NCI-H2196 treated with DMSO at 0.1 percent for 48 hours (cell line): ENCODE measurements at regions not wholly inside any gene's neighbourhood (a gene's known extent, or its start where the extent isn't known, plus 50 kb on each side); places are given as distances from the start of the nearest gene placed in this dataset.

ENCODE experiments used
- DNase-seq: peaks from one replicate; lab custom pipeline; 2025; ENCODE audit not compliant: unreplicated experiment; lab: John Stamatoyannopoulos, UW

DNA sequence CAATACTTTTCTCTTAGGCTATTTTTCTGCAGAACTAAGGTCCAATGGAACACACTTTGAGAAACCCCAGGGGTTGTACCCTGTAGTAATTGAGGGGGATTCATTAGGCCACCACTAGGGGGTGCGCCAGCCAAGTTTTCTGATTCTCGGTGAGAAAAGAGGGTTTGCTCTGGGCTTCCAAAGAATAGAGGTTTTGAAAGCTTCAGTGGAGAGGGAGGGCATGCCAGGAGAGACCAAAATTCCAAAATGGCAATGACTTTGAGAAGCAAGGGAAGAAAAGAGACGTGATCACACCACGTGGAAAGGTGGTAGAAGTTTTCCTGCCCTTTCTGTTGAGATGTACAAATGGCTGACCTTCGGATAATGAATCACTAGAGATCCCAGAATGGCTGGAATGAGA is 323.3 kb downstream of the RPS6KC1 start:
- DNase-seq: no peak

DNA sequence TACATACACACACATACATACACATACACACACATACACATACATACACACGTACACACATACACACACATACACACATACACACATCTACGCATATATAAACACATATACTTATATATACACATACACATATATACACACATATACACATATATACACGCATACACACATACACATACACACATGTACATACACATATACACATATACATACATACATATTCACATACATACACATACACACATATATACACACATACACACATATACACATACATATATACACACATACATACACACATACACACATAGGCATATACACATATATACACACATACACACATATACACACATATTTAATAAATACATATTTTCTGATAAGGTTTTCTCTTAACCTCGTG is 324.0 kb downstream of the RPS6KC1 start:
- no peak for DNase-seq

DNA sequence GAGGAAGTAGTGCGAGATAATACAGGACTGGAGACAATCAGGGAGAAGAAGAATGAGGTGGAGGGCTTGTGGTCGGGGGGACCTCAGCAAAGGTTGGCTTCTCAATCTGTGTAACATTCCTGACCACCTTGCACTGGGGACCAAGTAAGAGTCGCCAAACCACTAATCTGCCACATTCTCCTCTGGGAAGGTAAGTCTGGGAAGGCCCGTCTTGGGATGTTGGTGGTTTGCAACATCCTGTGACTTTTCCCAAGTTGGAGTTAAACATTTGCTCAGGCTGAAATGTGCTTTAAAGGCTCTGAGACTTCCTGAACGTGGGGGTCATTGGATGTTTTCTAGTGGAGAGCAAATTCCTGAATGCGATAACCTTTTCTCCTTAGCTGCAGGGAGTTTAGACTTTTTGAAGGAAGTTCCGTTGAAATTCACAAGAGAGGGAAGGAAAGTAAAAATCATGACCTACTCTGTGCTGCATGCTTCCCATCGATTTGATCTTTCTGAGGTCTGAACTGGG is 325.9 kb downstream of the RPS6KC1 start:
- DNase-seq: no peak

DNA sequence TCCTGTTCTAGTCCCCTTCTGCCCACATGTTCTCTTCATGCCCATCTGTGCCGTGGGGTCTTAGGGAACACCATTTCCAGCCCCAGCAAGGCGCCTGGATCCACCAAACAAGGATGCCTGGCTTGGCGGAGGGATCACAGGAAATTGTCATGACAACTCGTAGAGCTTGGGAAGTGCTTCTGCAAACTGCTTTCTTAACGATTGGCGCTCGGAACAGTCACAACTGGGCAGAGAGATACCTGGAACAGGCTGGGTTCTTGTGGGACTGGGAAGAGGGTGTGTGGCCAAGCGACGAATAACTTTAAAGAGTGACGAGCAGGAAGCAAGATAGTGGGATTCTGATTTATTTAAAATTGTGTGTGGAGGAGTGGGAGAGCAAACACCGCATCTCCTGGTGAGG is 329.8 kb downstream of the RPS6KC1 start:
- no peak for DNase-seq

DNA sequence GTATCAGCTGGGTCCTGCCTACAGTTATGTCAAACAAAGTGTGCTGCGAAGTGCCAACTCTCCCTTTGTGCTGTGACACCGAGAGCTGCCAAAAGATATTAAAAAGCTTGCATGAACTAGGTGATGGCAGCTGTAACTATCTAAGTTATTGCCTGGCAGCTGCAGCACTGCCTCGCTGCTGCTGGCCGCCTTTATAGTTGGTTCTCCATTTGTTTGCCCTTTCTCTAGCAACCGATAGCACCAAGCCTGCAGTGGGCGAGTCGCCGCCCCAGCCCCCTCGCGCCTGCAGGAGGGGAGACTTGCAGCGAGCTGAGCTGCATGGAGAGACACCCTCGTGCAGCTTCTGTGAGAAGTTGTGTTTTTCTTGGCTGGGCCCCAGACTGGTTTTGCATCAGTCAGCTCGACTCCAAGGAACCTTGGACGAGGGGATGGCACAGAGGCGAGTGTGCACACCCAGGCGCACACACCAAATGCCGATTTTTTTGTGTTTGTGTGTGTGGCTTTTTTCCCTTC is 330.6 kb downstream of the RPS6KC1 start:
- DNase-seq: peak; percentile 12

DNA sequence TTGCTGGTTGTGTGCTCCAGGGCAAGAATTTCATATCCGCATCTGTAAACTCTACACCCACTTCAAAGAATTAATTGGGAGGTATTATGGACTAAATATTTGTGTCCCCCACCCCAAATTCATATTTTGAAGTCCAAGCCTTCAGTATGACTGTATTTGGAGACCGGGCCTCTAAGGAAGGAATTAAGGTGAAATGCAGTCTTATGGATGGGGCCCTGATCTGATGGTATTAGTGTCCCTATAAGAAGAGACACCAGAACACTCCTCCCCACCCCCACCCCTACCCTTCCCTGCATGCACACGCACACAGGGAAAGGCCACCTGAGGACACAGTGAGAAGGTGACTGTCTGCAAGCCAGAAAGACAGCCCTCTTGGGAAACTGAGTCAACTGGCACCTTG is 332.4 kb downstream of the RPS6KC1 start:
- DNase-seq: no peak

DNA sequence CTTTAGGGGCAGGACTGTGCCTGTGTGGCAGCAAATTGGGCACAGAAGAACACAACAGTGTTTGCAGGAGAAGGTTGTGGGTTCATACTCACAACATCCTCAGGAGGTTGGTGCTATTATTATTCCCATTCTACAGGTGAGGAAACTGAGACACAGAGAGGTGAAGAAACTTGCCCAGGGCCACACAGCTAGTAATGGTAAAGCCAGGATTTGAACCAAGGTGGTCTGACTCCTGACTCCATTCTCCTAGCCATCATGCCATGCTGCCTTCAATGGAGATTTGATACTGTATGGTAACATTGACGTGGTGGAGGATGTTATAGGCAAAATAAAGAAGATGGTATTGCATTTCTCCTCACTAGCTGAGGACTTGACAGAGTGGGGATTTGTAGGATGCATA is 334.2 kb downstream of the RPS6KC1 start:
- DNase-seq: no peak

DNA sequence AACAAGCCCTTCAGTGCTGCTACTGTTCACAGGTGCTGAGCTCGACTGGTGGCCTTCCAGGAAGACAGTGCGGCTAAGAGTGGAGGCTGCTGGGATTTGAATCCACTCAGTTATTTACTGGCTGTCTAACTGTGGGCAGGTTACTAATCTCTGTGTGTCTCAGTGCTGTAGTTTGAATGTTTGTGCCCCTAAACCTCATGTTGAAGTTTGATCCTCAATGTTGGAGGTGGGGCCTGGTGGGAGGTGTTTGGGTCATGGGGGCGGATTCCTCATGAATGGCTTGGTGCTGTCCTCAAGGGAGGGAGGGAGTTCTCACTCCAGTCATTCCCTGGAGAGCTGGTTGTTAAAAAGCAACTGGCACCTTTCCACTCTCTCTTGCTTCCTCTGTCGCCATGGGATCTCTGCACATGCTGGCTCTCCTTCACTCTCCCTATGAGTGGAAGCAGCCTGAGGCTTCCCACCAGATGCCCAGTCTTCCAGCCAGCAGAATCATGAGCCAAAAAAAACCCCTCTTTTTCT is 334.8 kb downstream of the RPS6KC1 start:
- DNase-seq: no peak

DNA sequence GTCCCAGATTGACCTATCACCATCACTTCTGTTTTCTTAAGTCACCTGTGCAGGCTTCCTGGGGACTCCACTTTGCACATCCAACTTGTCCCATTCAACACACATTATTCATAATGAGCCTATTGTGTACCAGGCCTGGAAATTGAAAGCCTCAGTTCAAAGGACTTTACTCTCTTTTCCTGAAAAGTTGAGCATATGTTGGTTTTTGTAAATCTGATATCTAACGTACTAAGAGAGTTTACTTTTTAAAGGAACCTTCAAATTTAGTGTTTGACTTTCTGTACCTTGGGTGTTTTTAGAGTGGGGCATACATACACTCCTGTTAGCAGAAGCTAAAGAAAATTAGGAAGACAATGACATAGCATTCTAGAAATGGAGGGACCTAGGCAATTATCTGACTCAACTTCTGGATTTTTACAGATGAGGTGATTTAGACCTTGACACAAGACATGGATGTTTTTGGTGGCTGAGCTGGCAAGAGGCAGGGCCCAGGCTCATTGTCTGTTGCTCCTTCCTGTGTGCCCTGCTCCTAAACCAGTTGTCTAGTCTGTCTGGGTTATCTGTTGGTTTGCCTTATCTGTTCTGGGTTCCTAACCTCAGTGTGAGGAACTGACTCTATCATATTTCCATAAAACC is 336.5 kb downstream of the RPS6KC1 start:
- no peak for DNase-seq

DNA sequence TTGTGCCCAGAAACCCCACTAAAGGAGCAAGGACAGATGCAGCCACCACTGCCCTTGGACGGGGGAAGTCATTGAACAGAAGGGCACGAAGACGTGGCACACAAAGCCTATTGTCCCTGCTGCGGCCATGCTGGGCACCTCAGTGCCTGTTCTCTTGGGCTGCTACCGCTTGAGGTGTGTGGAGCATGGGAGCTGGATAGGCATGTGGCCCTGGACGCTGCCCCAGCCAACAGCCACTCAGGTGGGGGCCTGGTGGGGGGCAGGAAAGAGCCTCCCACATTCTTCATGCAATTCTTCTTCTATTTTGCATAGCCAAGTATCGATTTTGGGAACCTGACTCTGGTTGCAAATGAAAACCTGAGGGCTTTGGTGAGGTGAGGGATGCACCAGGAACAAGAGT is 337.2 kb downstream of the RPS6KC1 start:
- no peak for DNase-seq

DNA sequence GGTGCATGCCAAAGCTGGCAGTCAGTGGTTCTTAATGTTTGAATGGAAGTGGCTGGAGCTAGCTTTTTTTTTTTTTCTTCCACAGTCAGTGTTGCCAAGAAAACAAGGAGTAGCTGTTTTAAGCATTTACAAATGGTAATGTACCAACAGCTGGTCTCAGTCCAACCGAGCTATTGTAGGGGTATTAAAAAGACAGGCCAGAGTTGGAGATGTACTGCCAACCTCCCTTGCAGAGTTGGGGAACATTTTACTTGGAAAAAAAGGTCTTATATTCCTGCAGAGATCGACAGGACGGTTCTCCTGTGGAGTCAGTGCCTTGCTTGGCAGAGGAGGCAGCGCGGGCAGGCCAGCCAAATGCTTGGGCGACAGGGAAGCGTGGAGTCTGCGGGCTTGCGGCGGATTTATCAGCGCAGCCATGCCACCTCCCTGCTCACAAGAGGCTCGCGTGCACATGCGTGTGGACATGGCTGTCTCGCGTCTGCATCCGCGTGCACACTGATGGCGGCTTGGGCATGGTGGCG is 338.1 kb downstream of the RPS6KC1 start:
- DNase-seq: no peak

DNA sequence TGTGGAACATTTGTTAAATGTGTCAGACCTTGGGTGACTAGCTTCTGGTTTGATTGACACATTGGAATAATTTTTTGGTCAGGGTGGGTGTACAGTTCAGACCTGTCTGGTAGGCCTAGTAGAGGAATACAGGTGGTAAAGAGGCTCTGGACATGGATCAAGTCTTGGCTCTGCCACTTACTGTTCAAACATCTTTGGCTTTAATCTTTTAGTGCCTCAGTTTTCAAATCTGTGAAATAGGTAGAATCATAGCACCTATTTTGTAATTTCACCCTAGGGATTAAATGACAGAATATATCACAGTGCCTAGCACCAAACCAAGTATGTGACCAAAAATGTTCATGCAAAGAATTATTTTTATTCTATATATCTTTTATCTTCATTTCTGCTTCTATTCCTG is 340.4 kb downstream of the RPS6KC1 start:
- no peak for DNase-seq

DNA sequence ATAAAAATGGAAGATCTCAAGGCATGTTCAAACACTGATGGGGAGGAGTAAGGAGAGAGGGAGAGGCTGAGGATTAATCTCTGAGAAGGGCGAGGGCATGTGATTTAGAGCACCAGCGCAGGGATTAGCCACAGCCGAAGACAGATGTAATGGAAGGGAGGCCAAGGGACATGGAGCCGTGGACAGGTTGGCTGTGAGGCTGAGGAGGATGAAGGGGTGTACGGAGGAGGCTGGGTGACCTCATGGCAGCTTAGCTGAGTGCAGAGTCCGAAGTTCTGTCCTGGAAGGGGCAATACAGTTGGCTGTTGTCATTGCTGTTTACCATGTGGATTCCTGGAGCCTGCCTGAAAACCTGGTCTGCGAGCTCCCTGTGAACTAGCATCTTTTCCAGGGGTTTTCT is 342.8 kb downstream of the RPS6KC1 start:
- no peak for DNase-seq

DNA sequence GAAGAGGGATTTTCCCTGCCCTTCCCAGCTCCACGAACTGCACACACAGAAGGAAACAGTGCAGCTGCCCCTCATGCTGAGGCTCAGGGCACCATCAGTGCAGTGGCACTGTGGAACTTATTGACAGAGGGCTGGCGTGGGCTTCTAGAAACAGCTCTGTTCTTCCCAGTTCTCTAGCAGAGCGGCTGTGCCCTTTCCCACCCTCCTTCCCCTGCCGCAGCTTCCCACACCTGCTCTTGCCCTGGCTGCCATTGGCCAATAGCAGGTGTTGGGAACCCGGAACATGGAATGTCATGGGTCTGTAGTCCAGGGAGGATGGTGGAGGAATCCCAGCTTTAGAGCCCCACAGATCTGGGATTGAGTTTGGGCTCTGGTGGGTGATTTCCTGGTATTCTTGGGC is 343.8 kb downstream of the RPS6KC1 start:
- DNase-seq: no peak

DNA sequence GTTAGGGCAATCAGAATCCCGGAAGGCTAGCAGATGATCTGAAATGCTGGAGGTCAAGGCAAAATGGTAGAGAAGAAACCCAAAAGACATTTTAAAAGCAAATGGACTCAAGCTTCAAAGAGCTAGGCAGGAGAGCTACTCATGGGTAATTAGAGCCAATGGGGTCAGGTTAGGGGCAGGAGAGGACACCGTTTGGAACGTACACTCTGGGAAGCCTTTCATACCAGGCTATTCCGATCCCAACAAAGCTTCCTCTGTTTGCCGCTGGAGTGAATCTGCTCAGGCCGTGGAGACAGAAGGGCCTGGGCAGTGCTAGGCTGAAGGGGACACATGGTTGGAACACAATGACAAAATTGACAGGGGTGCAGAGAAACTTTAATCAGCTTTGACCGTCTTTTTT is 346.6 kb downstream of the RPS6KC1 start:
- no peak for DNase-seq

DNA sequence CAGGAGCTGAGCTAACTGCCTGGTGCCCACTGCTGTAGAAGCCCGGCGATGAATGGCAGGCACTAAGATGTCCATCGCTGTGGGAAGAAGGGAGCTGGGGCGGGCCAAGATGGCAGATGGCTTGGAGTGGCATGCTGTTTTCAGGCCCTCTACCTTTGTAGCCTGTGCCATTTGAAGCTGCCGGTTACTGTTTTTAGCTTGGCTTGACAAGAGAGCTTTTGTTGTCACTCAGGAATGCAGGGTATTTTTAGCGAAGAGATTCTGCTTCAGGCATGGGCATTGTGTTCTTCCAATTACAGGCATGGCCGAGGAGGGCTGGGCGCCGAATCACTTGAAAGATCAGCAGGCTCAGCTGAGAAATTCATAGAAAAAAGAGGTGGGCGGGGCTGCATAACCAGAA is 348.7 kb downstream of the RPS6KC1 start:
- no peak for DNase-seq

DNA sequence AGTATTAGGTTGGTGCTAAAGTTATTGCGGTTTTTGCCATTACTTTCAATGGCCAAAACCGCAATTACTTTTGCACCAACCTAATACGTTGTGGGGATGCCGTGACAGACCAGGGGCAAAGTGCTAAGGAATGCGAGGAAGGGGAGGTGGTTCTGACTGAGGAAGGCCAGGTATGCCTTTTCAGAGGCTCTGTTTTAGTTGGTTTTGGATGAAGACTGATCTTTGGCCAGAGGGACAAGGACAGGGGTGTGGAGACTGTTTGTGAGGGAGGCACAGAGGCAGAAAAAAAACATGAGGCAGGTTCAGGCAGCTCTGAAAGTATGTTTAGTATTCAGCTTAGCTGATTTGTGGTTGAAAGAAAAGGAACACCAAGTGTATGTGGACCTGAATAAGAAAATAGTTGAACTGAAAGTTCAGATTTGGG is 358.2 kb downstream of the RPS6KC1 start:
- DNase-seq: no peak

DNA sequence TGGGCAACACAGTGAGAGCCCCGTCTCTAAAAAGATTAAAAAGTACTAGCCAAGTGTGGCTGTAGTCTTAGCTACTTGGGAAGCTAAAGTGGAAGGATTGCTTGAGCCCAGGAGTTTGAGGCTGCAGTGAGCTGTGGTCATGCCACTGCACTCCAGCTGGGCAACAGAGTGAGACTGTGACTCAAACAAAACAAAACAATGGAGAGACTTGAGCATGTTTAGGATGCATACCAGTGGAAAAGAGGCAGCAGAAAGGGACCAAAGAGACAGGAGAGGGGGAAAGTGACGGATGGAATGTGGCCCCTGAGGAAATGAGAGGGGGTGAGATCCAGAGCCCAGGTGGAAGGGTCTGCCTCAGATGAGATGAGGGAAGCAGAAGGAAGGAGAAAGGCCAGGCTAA is 358.9 kb downstream of the RPS6KC1 start:
- DNase-seq: no peak

DNA sequence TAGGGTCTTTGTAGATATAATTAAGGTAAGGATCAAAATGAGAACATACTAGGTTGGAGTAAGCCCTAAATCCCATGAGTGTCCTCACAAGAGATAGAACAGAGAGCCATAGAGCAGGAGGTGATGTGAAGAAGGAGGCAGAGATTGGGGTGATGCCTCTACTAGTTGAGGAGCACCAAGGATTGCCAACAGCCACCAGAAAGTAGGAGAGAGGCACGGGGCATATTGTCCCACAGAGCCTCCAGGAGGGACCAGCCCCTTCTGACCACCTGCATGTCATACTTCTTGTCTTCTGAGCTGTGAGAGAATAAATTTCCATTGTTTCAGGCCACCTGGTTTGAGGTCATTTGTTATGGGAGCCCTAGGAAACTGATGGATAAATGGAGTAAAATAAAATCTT is 363.3 kb downstream of the RPS6KC1 start:
- DNase-seq: no peak

DNA sequence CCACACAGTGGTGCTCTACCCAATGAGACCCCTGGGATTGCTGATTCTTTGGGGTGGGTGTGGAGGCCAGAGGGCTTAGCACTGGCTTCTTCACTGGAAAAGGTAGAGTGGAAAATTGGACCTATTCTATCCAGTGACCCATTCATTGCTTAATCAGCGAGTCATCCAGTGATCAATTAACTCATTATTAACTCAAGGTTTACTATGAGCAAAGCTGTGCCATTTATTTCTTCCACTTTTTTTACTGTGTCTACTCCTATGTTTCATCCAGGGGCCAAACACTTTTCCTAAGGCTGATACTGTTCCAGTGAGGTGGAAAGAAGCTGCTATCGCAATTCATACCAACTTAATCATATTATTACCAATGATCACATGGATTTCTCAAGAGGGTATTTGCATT is 363.9 kb downstream of the RPS6KC1 start:
- DNase-seq: no peak

DNA sequence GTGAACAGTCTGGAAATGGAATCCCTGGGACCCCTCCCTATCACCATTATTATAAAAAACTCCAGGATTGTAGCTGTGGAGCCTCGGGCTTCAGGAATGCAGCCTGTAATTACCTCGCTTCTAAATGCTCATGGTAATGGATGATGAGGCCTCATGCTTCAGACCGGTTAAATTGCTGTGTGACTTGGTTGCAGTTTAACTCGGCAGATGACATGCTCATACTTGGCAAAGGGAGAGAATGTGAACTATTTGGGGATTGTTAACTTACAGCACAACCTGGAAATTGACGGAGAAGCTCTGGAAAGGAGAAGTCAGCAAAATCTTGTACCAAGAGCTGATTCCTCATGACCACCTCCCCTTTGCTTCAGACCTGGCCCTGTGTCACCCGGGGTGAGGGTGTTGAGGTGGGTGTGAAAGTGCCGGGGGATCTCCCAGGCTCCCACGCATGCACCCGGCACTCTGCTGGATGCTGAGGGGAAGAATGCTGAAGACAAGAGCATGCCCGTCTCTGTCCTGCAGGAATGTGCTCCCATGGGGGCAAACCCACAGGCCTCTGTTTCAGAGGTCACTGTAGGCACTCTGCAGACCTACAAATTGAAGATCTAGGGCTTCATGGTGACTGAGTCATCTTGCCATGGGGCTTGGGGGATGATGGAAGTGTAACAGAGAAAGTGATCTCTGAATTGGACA is 364.8 kb downstream of the RPS6KC1 start:
- no peak for DNase-seq
